AG04449 (cell line): ENCODE measurements at regions not wholly inside any gene's neighbourhood (a gene's known extent, or its start where the extent isn't known, plus 50 kb on each side); places are given as distances from the start of the nearest gene placed in this dataset.
A peak's percentile ranks its signal among the peaks of the same experiment; 100 is the strongest.

Experiments
- CTCF ChIA-PET: fragments of 350-600 bp; formaldehyde crosslinking; extraction: SDS; loops from one replicate; lab custom pipeline; 2021; ENCODE audit warnings: antibody characterized with exemption; lab: Yijun Ruan, JAX
- POLR2A ChIA-PET: fragments of 400-600, 350-600 bp; formaldehyde crosslinking; extraction: SDS; loops from one replicate; lab custom pipeline; 2020; ENCODE audit warnings: antibody characterized with exemption, inconsistent platforms; lab: Yijun Ruan, JAX
- DNase-seq: peaks from one replicate; pipeline ENCODE4 v3.0.0-alpha.2; 2010; ENCODE audit warnings: low read depth, low spot score
- H3K4me3 ChIP-seq: 2 replicates; pipeline ENCODE4 v1.5.1; 2011; ENCODE audit warnings: low read depth, mild to moderate bottlenecking, control low read depth, low read length
- CTCF ChIP-seq: IDR thresholded peaks from one replicate; pipeline ENCODE4 v1.5.1; 2011; ENCODE audit warnings: mild to moderate bottlenecking, moderate library complexity, low read length, control low read depth, inconsistent platforms; ENCODE audit not compliant: insufficient read depth; ENCODE audit errors: missing control alignments

- POLR2A ChIA-PET, result no interaction called here
- no peak for TF ChIP-seq CTCF
- CTCF ChIA-PET, result no interaction called here
- no peak overlapping the region for H3K4me3 ChIP-seq
- DNase-seq, result no peak
Observed at GRCh38 chr10:21021843-21022594, 124.9 kb upstream of the NEBL start.

- DNase-seq, result no peak
- no peak overlapping the region for H3K4me3 ChIP-seq
- CTCF ChIA-PET, result no interaction called here
- POLR2A ChIA-PET, result no interaction called here
- TF ChIP-seq CTCF, result no peak
Observed at GRCh38 chr10:21021231-21021630, 124.1 kb upstream of the NEBL start.

- TF ChIP-seq CTCF, result peak; percentile 12
- H3K4me3 ChIP-seq, result no peak overlapping the region
- no peak for DNase-seq
- POLR2A ChIA-PET, result no interaction called here
- CTCF ChIA-PET, result no interaction called here
Observed at GRCh38 chr10:21020545-21020944, 123.4 kb upstream of the NEBL start.

- no peak for TF ChIP-seq CTCF
- no peak for DNase-seq
- CTCF ChIA-PET, result no interaction called here
- POLR2A ChIA-PET, result no interaction called here
- H3K4me3 ChIP-seq, result no peak overlapping the region
Observed at GRCh38 chr10:21019436-21019835, 122.3 kb upstream of the NEBL start.

GRCh38 chr10:21015851-21016250 is 118.7 kb upstream of the NEBL start:
- CTCF ChIA-PET, result no interaction called here
- POLR2A ChIA-PET, result no interaction called here
- H3K4me3 ChIP-seq, result no peak overlapping the region
- DNase-seq, result no peak
- TF ChIP-seq CTCF, result no peak

- ChIA-PET POLR2A (no interaction called here), CTCF (no interaction called here)
- DNase-seq, result no peak
- no peak for TF ChIP-seq CTCF
- H3K4me3 ChIP-seq, result no peak overlapping the region
Observed at GRCh38 chr10:21014141-21014540, 117.0 kb upstream of the NEBL start.
